ENCODE measurements at regions not wholly inside any gene's neighbourhood (a gene's known extent, or its start where the extent isn't known, plus 50 kb on each side); places are given as distances from the start of the nearest gene placed in this dataset.

DNA sequence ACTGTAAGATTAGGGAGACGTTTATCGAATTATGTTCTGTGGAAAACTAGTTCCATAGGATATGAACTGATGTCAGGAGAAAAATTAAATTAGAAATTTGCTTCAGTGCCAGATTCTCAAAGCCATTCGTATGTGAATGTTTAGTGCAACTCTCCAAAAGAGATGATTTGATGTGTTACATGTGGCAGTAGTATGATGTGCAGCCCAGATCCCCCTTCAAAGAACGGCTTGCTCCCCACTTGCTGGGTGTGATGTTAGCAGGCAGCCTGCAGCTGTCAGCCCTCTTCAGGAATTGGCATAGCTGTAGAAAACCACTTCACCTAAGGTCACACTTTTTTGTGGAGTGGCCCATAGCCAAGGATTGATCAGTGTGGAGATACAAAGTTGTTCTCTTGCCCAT is 127.0 kb upstream of the CCDC54 start:
- DNase-seq, result no peak

DNA sequence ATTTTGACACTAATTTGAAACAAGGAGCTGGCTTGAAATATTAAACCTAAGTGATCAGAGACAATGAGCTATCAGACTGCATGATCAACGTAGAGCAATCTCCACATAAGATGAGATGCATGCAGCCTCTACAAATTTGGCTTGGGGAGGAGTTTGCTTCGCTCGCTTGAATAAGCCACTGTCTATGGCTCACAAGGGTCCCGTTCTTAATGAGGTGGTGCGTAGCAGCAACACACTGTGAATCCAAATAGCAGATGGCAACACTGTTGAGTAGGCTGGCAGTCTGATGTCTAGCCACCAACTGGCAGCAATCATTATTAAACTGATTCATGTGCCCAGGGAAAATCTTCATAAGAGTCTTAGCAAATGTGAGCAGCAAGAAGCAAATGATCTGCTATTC is 125.4 kb upstream of the CCDC54 start:
- DNase-seq, result no peak

DNA sequence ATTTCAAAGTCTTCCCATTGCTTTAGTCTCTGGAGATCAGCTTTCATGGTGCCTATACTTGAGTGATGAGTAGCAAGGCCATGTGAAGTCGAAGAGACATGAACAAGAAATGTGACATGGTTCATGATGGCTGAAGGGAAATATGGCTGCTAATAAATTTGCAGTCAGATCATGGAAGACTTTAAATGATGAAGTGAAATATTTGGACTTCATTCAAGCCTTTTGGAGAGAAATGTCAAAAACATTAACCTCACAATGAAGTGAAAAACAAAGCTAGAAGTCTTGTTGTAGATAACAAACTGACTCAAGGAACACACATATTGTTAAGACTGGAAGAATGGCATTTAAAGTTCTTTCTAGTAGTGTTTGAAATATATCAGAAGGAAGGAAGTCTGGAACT is 120.3 kb upstream of the CCDC54 start:
- DNase-seq, result no peak

DNA sequence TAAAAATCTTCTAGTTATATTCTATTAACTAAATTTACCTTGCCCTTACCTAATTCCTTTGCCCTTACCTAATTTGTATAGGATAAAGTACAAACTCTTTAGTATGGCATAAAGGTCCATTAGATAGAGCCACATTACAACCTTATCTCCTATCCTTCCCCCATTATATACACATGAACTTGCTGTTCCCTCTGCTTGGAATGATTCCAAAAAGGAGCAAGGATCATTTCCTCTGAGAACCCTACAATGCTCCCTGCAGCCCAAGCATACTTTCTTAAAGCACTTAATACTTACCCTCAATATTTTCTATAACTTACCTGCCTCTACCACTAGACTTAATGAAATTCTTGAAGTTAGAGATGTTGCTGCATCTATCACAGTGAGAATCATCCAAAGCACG is 118.9 kb upstream of the CCDC54 start:
- no peak for DNase-seq

DNA sequence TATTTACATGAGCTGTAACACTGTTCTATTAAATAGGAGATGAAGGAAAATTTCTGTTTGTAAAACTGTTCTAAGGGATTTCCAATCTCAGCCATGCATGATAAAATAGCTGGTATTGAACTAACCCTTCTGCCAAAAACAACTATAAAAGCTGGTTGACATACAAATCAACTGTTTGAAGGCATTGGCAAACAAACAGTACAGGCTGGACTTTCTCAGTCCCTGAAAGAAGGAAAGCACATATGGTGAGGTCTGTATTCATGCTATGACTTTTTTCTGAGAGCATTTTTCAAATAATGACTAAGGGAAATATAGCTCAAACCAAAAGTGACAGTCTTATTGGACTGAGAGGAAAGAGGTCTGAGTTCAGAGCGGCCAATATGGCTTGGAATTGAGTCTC is 117.0 kb upstream of the CCDC54 start:
- DNase-seq, result no peak

DNA sequence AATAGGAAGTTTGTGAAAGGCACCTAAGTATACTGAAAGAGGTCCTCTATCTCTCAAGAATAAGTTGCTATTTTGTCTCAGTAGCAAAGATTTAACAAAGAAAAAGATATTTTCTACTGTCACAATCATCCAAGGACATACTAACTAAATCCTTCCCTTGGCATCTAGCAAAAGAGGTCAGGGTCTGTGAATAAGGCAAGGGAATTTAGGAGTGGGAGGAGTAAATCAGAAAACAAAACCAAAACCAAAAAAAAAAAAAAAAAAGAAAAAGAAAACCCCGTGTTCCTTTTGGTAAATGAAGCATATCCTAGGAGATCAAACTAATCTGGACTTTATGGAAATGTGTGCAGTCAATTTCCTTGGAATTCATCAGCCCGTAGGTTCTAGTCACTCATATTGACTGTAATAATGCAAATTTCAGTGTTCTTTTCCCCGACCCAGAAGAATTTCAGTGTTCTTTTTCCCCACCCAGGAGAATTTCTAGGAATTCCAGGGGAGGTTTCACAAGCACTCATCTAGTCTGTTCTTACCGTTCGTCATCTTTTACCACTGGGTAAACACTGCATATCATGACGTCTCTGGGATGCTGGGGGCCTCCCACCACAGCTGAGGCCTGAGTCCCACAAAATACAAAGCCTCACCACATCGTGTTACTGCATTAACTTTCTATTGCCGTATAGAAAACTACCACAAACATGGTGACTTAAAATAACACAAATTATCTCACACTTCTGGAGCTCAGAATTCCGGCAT is 113.8 kb upstream of the CCDC54 start:
- DNase-seq, result no peak

DNA sequence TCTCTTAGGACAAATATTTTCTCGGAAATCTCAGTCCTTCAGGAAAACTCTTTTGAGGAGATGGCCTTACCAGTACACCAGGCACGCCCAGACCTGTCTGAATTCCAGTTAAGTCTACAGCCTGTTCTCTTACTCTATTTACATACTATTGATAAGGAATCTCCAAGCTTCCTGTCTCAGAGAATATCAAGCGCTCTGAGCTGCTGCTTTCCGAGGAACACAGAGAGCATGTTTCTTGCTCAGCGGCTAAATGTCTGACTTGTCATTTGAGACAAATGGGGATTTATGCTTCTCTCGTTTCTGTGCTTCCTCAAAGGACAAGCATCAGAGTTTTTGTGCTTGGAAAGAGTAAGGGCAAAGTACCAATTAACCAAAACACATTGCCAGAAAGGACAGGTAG is 112.4 kb upstream of the CCDC54 start:
- DNase-seq, result no peak

DNA sequence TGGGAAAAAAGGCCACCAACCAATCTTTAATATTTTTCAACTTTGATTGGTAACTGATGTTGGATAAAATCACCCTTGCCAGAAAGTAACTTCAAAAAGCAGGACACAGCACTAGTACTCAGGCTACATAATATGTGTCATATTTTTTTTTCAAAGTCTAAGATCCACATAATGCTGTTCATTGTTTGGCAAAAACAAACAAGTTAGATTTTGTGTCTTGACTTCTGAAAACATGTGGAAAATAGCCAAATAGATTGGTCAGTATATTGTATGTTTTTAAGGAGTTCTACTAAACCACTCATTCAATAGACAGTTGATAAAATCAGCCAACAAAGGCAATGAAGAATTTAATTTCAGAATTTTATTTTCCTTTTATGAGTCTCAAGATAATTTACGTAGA is 111.7 kb upstream of the CCDC54 start:
- no peak for DNase-seq

DNA sequence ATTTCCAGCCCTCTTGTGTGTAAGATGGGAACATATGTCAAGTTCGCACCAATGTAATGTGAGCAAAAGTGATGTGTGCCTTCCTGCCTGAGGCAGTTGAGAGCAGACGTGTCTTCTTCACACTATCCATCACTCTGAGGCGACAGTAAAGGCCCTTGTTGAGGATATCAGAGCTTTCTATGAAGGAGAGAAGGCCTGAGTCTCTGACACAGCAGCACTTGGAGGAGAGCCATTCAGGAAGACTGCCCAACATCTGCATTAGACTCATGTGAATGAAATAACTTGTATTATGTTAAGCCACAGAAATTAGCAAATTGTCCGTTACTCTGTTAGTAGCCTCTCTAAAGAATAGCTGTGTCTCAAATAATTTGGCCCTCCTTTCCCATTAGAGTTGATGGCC is 108.8 kb upstream of the CCDC54 start:
- DNase-seq, result no peak

DNA sequence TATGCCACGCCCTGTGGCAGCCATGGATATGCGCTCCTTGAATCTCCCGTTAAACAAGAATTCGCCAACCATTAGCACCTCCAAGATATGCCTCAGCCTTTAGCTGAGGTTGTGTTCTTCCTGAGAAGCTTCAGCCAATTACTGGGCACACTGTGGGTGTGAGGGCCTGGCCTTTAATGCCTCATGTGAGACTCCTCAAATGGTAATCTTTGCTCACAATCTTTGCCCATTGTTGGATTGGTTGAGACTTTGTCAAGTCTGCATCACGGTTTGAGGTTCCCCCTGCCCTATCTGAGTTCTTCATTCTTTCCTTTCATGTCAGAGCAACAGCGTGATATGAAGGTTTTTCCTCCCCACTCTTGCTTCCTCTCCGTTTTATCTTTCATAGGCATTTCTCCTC is 108.1 kb upstream of the CCDC54 start:
- no peak for DNase-seq

DNA sequence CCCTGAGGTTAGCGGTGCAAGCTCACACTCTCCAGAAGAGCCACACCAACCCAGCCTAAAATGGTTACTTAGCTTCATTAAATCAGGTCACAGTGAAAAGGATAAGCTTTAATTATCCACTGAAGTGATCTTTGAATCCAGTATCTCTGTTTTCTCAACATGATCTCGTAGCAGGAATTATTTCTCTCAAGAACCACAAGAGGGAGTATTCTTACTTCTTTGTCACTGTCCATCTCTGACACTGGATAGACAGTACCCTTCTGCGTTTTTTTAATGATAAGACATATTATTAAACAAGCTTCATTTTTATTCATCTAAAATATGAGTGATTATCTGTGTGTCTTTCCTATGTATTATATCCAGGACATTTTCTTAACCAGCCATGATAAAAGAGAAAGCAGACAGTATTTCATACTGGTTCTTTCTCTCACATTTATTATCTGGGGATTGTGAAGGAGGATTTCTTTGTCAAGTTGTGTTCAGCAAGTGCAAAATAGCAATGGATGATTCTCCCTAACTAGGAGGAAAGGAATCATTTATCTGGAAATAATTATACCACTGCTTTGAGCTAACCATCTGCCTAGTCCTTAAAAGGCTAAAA is 105.4 kb upstream of the CCDC54 start:
- peak; percentile 38 to 39 for DNase-seq

DNA sequence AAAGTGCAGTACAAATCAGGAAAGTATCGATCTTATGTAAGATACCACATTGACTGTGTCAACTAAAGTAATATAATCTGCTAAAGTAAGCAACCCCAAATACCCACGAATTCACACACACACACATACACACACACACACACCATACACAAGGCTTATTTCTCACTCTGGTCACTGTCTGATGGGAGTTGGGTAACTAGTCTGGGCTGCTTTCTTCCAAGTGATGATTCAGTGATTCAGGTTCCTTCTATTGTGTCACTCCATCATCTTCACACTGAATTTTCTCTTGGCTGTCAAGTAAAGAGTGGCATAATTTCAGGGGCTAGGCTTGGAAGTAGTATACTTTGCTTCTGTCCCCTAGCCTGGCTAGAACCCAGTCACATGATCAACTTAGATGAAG is 104.8 kb upstream of the CCDC54 start:
- DNase-seq, result no peak

DNA sequence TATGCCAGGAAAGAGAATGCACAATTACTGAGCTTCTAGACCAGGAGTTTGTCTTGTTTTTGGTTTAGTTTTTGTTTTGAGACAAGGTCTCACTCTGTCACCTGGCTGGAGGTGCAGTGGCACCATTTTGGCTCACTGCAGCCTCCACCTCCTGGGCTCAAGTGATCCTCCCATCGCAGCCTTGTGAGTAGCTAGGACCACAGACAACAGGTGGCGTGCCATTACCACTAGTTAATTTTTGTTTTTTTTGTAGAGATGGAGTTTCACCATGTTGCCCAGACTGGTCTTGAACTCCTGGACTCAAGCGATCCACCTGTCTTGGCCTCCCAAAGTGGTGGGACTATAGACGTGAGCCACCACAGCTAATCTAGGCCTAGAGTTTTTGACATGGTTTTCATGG is 104.4 kb upstream of the CCDC54 start:
- no peak for DNase-seq

DNA sequence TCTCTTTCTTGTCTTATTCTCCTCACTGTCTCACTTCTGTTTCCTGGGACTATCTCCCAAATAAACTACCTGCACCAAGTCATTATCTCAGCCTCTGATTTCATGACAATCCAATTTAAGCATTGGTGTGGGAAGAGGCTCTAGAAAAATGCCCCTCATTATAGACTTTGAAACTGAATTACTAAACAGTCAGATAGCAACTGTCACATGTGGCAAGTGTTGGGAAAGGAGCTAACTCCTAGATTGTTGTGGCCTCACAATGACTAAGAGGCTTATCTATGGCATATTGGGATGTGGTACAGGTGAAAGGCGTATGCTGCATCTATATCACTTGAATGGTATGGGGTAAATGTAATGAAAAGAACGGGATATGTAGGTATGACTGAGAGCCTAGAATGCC is 103.5 kb upstream of the CCDC54 start:
- DNase-seq, result no peak

DNA sequence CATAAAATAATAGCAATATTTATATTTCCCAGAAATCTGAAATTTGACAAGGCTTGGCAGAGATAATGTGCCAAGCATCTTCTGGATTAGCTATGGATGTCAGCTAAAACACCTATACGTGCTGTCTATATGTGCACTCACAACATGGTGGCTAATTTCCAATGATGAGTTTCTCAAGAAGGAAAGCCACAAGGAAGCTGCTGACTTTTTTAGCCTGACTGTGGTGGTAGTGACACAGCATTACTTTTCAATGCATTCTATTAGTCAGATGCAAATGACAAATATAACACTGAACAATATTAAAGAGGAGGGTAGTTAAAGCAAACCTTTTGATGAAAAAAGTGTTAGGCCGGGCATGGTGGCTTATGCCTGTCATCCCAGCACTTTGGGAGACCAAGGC is 101.7 kb upstream of the CCDC54 start:
- DNase-seq, result no peak

DNA sequence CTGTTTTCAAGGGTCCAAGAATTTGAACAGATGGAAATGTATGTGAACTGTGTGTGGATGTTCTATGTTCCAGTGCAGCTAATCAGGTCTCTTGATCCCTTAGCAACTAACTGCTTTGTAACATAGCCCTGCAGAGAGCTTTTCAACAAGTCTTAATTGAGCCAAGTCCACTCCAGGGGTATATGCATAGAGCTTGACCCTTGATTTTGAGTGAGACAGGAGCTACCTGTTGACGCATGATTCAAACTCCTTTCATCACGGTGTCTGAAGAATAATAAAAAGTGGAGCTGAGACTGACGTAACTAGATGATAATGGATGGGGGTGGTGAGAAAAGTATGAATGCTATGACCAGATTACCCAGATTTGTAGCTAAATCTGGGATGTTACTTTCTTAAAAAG is 93.3 kb upstream of the CCDC54 start:
- DNase-seq, result no peak

DNA sequence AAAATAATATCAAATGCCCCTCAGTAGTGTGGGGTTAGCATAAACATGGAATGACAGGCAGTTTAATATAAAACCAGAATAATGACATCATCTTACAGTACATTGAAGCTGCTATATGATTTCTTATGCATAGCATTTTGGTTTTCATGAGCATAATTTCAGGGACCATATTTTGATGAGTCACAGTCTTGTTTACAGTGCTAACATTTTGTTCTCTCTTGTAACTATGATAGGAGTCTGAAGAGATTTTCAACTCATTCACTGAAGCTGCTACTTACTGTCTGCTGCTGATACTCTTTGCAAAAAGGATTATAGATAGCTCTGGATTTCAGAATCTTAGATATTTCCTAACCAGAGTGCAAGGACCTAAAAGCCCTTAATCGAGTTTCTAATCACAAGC is 92.6 kb upstream of the CCDC54 start:
- DNase-seq, result no peak

DNA sequence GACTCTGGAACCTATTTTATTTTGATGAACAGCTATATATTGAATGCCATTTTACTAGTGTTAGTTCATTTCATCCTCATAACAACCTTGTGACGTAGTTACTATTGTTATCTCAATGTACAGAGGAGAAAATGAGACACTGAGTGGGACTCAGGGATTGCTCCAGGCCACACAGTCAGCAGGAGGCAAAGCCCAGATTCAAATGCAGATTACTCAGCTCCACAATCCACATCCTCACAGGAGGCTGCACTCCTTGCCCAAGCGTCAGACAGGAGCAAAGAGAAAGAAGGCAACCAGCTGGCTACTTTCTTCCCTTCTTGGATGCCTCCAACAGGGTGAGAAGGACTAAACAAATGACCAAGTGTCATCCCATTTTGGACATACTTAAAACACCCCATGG is 92.0 kb upstream of the CCDC54 start:
- no peak for DNase-seq

DNA sequence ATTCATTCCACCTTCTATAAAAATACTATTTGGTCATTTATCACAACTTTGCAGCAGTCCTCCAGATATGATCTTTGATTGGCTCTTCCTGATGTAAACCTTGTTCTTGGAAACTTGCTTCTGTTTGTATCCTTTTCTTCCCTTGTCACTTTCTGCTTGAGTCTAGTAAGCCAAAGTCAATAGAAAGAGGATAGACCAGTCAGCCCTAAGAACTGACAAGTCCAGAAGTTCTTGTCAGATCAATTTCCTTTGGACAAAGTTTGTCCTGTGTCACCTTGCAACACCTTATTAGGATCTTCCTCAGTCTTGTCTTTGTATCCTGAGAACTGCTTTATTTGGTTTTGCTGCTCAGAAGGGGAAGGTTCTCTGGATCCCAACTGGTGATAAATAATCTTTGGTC is 87.9 kb upstream of the CCDC54 start:
- DNase-seq, result no peak

DNA sequence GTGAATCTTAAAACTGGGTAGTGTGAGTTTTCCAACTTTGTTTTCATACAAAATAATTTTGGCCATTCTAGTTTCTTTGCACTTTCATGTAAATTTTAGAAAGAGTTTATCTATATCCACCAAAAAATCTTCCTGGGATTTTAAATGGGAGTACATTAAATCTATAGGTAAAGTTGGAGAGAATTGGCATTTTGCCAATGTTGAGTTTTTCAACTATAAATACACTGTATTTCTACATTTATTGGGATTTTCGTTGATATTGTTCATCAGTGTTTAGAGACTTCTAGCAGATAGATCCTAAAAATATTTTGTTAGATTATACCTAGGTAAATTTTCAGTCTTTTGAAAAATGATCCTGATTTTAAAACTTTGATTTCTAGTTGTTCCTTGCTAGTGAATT is 83.1 kb upstream of the CCDC54 start:
- DNase-seq, result no peak

DNA sequence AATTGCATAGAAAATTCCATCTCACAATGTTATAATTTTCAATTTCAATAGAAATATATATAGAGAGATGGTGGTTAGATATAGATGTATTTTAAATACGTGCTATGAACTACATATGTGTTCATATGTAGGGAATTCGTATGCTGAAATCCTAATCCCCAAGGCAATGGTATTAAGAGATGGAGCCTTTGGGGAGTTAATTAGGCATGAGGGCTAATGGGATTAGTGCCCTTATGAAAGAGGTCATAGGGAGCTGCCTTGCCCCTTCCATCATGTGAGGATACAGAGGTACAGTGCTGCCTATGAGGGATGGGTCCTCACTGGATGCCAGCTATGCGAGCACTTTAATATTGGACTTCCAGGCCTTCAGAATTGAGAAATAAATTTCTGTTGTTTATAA is 79.6 kb upstream of the CCDC54 start:
- DNase-seq, result no peak

DNA sequence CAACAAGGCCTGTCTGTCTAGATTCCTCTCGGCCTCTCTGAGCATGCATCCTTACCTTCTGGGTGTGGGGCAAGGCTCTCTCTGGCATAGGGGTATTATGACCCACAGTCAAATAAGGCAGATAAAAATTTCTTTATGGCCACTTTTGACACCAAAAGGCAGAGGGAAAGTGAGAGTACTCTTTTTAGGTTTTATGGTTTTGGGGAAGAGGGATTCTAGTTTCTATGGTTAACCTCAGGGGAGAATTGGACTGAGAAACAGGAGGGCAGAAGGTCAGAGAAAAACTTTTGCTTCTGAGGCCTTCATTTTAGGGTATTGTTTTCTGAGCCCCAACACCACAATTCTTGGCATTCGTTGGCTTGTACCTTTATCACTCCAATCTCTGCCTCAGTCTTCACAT is 70.0 kb upstream of the CCDC54 start:
- DNase-seq, result no peak

DNA sequence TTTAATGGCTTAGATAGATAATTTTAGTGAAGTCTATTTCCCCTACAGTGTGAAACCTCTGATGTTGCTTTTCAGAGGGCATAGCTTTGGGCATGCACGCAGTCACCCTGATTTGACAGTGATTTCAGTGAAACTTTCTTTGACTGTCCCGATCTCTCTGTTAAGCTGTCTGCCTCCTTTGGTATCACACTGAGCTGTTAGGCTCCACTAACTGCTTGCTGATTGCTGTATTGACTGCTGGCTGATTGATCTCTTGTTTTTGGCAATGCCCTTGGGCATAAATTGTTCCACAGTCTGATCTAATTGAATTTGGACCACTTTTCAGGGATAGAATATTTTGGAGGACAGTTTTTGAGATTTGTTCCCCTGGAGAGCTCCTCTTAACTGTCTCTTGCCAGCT is 68.5 kb upstream of the CCDC54 start:
- no peak for DNase-seq

DNA sequence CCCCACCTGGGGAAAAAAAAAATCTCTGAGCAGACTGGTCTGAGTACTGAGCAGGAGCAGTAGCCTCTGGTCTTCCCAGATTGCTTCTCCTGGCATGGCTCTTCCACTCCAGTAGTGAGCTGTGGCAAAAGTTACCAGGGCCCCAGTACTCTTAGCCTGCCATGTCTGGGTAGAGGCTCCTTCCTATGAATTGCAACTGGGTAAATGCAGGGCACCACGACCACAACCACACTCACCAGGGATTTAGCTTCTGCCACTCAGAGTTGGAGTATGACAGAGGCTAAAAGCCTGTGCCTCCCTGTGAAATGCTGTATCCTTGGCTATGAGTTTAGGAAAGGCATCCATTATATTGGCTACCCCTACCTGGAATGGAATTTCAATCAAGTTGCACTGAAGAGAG is 67.9 kb upstream of the CCDC54 start:
- DNase-seq, result no peak

DNA sequence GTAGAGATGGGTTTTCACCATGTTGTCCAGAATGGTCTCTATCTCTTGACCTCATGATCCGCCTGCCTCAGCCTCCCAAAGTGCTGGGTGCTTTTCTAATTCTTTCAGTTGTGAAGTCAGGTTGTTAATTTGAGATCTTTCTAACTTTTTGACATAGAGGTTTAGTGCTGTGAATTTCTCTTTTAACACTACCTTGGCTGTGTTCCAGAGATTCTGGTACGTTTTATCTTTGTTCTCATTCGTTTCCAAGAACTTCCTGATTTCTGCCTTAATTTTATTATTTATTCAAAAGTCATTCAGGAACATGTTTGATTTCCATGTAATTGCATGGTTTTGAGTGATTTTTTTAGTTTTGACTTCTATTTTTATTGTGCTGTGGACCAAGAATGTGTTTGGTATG is 63.5 kb upstream of the CCDC54 start:
- no peak for DNase-seq
